ENCODE measurements at regions not wholly inside any gene's neighbourhood (a gene's known extent, or its start where the extent isn't known, plus 50 kb on each side); places are given as distances from the start of the nearest gene placed in this dataset.

DNA sequence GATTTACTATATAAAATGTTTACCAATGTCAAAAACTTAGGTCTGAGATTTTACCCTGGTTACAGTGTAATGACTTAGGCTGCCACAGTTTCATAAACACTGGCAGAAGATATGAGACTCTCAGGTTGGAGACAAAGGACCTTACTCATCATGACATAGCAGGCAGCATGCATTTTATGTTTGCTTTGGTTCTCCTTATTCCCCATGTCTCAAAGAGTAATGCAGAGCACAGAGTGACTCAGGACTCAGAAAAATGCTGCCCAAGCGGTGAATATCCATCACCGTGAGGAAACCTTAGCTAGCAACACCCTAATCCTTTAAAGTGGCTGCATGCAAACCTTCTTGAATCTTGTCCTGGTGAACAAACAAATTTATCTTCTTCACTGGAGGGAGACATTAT is 112.1 kb upstream of the EYS start (continued):
- TF ChIP-seq ZBTB11 (CRISPR knock-in tag; IDR thresholded peaks at IDR 0.05) (no peak), MLLT1 (IDR thresholded peaks at IDR 0.05) (no peak), CHD4 (IDR thresholded peaks at IDR 0.05) (no peak), SIX5 (IDR thresholded peaks at IDR 0.05; ENCODE audit: low read depth, low read length, severe bottlenecking) (no peak), RAD51 (IDR thresholded peaks at IDR 0.05) (no peak), IKZF1 (conservative IDR thresholded peaks at IDR 0.05) (no peak), IRF3 (IDR thresholded peaks at IDR 0.05) (no peak), ETV6 (conservative IDR thresholded peaks at IDR 0.05 in 1 of 2, IDR thresholded peaks at IDR 0.05 in 1 of 2; ENCODE audit: borderline replicate concordance in 1 of 2, low read depth in 1 of 2) (no peak), SUZ12 (IDR thresholded peaks at IDR 0.05; ENCODE audit: unreplicated experiment) (no peak), RUNX3 (IDR thresholded peaks at IDR 0.05; ENCODE audit: low read length) (no peak), SREBF1 (IDR thresholded peaks at IDR 0.05; ENCODE audit: low read length) (no peak), ZNF592 (IDR thresholded peaks at IDR 0.05) (no peak)
- TF ChIP-seq, protein P1, sequence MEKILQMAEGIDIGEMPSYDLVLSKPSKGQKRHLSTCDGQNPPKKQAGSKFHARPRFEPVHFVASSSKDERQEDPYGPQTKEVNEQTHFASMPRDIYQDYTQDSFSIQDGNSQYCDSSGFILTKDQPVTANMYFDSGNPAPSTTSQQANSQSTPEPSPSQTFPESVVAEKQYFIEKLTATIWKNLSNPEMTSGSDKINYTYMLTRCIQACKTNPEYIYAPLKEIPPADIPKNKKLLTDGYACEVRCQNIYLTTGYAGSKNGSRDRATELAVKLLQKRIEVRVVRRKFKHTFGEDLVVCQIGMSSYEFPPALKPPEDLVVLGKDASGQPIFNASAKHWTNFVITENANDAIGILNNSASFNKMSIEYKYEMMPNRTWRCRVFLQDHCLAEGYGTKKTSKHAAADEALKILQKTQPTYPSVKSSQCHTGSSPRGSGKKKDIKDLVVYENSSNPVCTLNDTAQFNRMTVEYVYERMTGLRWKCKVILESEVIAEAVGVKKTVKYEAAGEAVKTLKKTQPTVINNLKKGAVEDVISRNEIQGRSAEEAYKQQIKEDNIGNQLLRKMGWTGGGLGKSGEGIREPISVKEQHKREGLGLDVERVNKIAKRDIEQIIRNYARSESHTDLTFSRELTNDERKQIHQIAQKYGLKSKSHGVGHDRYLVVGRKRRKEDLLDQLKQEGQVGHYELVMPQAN (conservative IDR thresholded peaks at IDR 0.05): no peak
